DMS53 treated with DMSO at 0.1 percent for 48 hours (cell line): ENCODE measurements at regions not wholly inside any gene's neighbourhood (a gene's known extent, or its start where the extent isn't known, plus 50 kb on each side); places are given as distances from the start of the nearest gene placed in this dataset.
A peak's percentile ranks its signal among the peaks of the same experiment; 100 is the strongest.
"Not testable (repeated sequence)": the region's sequence is repeated elsewhere in the genome, so short reads cannot be mapped to it uniquely, and the experiment has no call there.

Experiments
- DNase-seq: peaks from one replicate; lab custom pipeline; 2025; ENCODE audit not compliant: unreplicated experiment; lab: John Stamatoyannopoulos, UW

GRCh38 chr5:147075187-147075586 is 159.6 kb upstream of the STK32A start:
- no peak for DNase-seq

GRCh38 chr5:147080391-147080790 is 154.4 kb upstream of the STK32A start:
- DNase-seq: no peak

- DNase-seq: no peak
Measured at GRCh38 chr5:147081311-147081764, 153.5 kb upstream of the STK32A start.

DNA sequence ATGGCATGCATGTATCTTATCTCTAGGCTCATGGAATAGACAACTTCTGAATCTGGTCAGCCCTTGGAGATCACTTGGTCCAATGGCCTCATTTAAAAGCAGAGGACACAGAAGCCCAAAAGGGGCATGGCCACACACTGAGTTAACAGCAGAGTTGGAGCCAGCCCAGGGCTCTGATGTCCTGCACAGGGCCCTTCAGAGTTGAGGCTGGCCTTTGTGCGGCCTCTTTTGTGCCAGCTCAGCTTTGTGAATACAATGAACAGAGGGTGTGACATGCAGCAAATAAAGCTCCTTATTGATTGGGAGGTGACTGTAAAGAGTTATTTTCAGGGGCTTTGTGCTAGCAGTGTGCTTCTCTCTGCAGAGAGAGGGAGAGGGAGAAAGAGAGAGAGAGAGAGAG is 150.1 kb upstream of the STK32A start:
- DNase-seq: no peak

DNA sequence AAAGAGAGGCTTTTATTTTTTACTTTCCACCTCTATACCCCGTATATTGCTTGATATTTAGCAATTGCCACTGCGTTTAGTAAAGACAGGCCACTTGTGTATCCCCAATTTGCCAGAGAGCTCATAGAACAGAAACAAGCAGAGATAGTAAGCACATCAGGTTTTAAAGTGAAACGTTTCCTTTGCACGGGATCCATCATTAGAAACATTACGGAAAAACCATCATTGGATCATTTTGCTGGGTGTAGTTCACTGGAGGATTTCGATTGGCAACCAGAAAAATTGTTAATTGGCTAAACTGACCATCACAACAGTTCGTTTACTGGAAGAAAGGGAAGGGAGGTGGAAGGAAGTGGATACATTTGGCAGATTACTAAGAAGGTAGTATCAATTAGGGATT is 149.4 kb upstream of the STK32A start:
- no peak for DNase-seq

DNA sequence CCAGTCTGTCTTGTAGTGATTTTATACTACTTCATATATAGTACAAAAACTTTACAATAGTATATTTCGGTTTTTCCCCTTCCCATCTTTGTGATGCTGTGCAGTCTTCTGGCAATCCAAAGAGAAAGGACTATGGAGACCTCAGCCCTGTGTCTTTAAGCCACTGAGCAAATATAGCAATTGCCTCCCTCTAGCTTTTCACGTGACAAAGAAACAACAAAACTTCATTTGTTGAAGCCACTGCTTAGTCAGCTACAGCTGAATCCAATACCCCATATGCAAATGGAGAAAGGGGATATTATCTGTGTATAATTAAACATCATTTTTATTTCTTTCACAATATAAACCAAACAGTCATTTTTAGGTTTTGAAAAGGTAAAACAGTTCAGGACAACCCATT is 142.8 kb upstream of the STK32A start:
- DNase-seq: no peak

GRCh38 chr5:147093138-147093537 is 141.7 kb upstream of the STK32A start:
- no peak for DNase-seq

DNA sequence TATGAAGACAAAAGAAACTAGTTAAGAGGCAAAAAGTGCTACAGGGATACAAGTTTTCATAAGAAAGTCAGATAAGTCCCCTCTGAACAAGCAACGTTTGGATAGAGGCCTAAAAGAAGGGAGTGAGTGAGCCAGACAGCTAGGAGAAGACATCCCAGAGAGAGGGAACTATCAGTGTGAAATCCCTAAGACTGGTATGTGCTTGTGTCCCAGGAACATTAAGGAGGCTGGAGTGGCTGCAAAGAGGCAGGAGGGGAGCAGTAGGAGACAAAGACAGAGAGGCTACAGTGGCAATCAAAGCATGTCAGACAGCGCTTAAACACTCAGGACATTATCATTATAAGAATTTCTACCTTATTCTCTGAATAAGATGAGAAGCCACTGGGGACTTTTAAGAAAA is 139.1 kb upstream of the STK32A start:
- DNase-seq: no peak

DNA sequence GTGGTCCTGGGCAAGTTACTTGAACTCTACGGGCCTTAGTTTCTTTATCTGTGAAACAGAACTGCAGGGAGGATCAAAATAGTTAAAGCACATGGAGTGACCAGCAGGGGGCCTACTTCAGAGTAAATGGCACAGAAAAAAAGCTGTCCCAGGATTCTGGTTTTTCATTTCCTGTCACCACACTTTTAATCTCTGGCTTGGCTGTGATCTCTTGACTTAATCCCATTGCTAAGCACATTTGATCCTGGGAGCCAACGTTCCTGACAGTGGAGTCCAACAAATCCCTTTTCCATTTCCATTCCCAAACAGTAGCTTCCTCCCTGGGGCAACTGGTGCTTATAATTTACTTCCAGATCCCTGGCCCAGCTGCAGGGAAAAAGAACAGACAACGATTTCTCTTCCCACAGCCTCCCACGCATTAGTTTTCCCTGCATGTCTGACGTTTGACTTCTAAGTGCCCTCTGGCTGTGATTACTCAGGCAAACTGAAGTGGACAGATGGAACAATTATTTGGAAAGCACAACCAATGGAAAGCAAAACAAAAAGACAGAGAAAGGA is 136.5 kb upstream of the STK32A start:
- DNase-seq: peak; percentile 89

DNA sequence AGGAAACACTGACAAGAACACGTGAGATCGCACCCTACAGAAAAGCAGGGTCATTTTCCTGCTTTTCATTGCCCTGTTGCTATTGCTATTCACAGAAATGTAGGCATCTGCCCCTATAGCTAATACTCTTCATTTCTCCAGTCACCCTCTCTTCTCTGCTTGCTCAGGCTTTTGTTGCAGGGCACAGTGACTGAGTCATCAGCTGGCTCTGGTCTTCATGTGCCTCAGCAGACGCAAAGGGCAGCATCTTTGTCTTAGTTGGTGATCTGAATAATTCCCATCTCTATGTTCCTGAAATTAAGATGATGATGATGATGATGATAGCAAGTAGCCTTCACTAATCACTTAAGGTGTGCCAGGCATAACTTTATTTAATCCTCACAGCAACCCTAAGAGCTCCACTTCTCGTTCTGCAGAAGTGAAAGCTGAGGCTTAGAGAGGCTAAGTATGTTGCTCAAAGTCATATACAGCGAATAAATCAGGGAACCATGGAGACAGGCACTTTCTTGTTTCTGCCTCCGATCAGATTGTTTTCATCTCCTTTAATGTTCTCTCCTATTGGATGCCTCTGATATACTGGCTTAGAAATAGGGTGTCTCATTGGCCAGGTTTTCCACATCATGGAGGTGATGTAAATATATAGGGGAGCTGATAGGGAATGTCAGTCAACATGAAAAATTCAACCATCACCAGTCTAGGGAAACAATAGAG is 133.0 kb upstream of the STK32A start:
- peak; percentile 66 for DNase-seq

GRCh38 chr5:147112899-147113298 is 121.9 kb upstream of the STK32A start:
- DNase-seq: no peak

GRCh38 chr5:147113967-147114366 is 120.9 kb upstream of the STK32A start:
- no peak for DNase-seq

- DNase-seq: not testable (repeated sequence)
Measured at GRCh38 chr5:147139759-147140158, 95.1 kb upstream of the STK32A start.

- DNase-seq: peak; percentile 93
Measured at GRCh38 chr5:147140558-147140957, 94.3 kb upstream of the STK32A start.

- not testable (repeated sequence) for DNase-seq
Measured at GRCh38 chr5:147141580-147141979, 93.2 kb upstream of the STK32A start.

- no peak for DNase-seq
Measured at GRCh38 chr5:147143215-147143614, 91.6 kb upstream of the STK32A start.

GRCh38 chr5:147145328-147145727 is 89.5 kb upstream of the STK32A start:
- no peak for DNase-seq

- DNase-seq: no peak
Measured at GRCh38 chr5:147148715-147149114, 86.1 kb upstream of the STK32A start.

DNA sequence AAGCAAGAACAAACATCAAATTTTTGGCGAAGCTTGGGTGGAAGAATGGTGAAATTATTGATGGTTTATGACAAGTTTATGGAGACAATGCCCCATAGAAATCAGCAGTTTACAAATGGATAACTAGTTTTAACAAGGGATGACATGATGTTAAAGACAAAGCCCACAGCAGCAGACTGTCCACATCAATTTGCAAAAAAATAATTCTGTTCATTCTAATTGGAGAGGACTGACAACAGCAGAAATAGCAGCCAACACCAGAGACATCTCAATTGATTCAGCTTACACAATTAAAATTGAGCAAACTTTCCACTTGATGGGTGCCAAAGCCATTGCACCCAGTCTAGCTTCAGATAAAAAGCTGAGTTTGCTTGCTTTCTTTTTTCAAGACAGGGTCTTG is 82.7 kb upstream of the STK32A start:
- no peak for DNase-seq

DNA sequence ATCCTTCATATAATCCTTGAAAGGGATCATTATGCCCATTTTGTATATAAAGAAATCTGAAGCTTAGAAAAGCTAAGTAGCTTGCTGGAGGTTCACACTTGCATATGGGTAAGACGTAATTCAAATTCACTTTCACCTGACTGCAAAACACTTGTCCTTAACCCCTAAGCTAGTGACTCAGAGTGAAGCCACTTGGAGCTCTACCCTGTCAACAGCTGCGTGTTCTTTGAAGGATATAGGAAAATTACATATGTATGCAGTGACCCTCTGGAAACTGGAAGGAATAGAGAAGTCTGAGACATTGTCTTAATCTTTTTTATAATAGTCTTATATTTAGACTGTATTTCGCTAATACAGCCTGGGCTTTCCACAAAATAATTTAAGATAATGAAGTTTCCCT is 80.0 kb upstream of the STK32A start:
- no peak for DNase-seq

GRCh38 chr5:147156012-147156411 is 78.8 kb upstream of the STK32A start:
- DNase-seq: no peak

DNA sequence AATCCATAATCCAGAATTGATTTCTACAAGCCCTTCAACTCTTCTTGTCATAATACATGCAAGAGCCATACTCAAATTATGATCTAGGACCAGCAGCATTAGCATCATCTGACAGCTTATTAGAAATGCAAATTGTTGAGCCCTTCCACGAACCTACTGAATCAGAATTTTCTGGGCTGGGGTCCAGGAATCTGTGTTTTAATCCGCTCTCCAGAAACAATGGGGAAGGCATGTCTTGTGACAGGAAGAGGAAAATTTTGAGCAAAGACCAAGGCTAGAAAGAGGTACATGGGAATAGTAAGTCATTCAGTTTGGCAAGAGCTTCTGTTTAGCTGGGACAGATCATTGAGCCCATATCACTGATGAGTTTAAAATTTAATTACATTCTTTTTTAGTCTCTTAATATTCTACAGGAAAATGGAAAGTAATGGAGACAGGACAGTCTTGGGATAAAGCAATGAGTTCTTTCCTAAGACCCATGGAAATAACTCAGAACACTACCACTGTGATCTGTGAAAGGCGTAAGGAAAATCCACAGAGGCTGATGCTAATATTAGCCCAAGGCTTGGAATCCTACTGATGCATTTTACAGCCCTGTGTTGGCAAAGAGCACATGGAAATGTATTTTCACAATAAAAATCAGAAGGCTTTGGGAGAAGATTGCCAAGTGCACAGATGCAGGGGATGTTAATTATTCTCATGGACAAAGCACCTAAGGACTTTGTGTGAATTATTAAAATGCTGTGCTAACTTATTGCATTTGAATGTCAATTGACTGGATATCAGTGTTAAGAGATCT is 73.7 kb upstream of the STK32A start:
- no peak for DNase-seq
